AG09319 (cell line): ENCODE measurements at regions not wholly inside any gene's neighbourhood (a gene's known extent, or its start where the extent isn't known, plus 50 kb on each side); places are given as distances from the start of the nearest gene placed in this dataset.
"Not testable (repeated sequence)": the region's sequence is repeated elsewhere in the genome, so short reads cannot be mapped to it uniquely, and the experiment has no call there.

Source experiments
- DNase-seq: peaks from one replicate; pipeline ENCODE4 v3.0.0-alpha.2; 2010; ENCODE audit warnings: low read depth; ENCODE audit errors: extremely low read depth
- CTCF ChIP-seq: IDR thresholded peaks from 2 replicates; pipeline ENCODE4 v1.5.1; 2011; ENCODE audit warnings: low read depth, mild to moderate bottlenecking, inconsistent platforms, low read length, moderate library complexity

GRCh38 chr11:109957601-109958000, 135.6 kb upstream of the ZC3H12C start:
- TF ChIP-seq CTCF = no peak
- no peak for DNase-seq

- no peak for DNase-seq
- TF ChIP-seq CTCF = no peak
Measured at GRCh38 chr11:109958131-109958820, 134.9 kb upstream of the ZC3H12C start.

- no peak for DNase-seq
- no peak for TF ChIP-seq CTCF
Measured at GRCh38 chr11:109958821-109959166, 134.4 kb upstream of the ZC3H12C start.

GRCh38 chr11:109960831-109961230, 132.4 kb upstream of the ZC3H12C start:
- peak; percentile 89 for DNase-seq
- TF ChIP-seq CTCF = no peak

GRCh38 chr11:109961261-109961660, 131.9 kb upstream of the ZC3H12C start:
- DNase-seq = no peak
- no peak for TF ChIP-seq CTCF

GRCh38 chr11:109963101-109963500, 130.1 kb upstream of the ZC3H12C start:
- DNase-seq = no peak
- no peak for TF ChIP-seq CTCF

- no peak for TF ChIP-seq CTCF
- DNase-seq = no peak
Measured at GRCh38 chr11:109964487-109964886, 128.7 kb upstream of the ZC3H12C start.

GRCh38 chr11:109965445-109965844, 127.7 kb upstream of the ZC3H12C start:
- not testable (repeated sequence) for DNase-seq

- DNase-seq = not testable (repeated sequence)
Measured at GRCh38 chr11:109965926-109966325, 127.3 kb upstream of the ZC3H12C start.

GRCh38 chr11:109967136-109967535, 126.1 kb upstream of the ZC3H12C start:
- not testable (repeated sequence) for DNase-seq
